Panc1 (cell line): ENCODE measurements at regions not wholly inside any gene's neighbourhood (a gene's known extent, or its start where the extent isn't known, plus 50 kb on each side); places are given as distances from the start of the nearest gene placed in this dataset.

ENCODE experiments used
- ATAC-seq: fragments of 200-7000 bp; cut with Tn5 transposase; 2 replicates; pipeline ENCODE4 v1.9.1; 2020; ENCODE audit warnings: mild to moderate bottlenecking, moderate library complexity
- BruUV-seq: library from RNA; stranded (reverse); fragments of 400-500 nt; replicated peaks from 2 replicates; lab custom pipeline; 2021; lab: Mats Ljungman, UMichigan
- CTCF ChIA-PET: fragments of 300-600 bp; sonication (Branson Sonifier 250); formaldehyde crosslinking; loops from one replicate; lab custom pipeline; 2022; ENCODE audit warnings: antibody characterized with exemption; lab: Charles Lee
- POLR2A ChIA-PET: fragments of 300-600 bp; sonication (Branson Sonifier 250); formaldehyde crosslinking; loops from one replicate; lab custom pipeline; 2022; ENCODE audit warnings: antibody characterized with exemption; lab: Charles Lee
- DNase-seq: peaks from one replicate; pipeline ENCODE4 v3.0.0-alpha.2; 2010; ENCODE audit warnings: low read depth, low spot score
- H3K27ac ChIP-seq: 2 replicates; pipeline ENCODE4 v1.5.1; 2011; ENCODE audit warnings: mild to moderate bottlenecking, low read length, inconsistent platforms
- H3K27me3 ChIP-seq: fragments of 200-500 bp; sonication (Bioruptor generic); 2 replicates; pipeline ENCODE4 v1.6.0; 2014; ENCODE audit warnings: low read length, inconsistent platforms; ENCODE audit not compliant: control insufficient read depth, insufficient read depth
- H3K36me3 ChIP-seq: fragments of 200-500 bp; sonication (Bioruptor generic); 2 replicates; pipeline ENCODE4 v1.5.1; 2014; ENCODE audit warnings: inconsistent platforms, mild to moderate bottlenecking, low read length, moderate library complexity; ENCODE audit not compliant: control insufficient read depth, insufficient read depth
- H3K4me1 ChIP-seq: 2 replicates; pipeline ENCODE4 v1.5.1; 2011; ENCODE audit warnings: inconsistent platforms, mild to moderate bottlenecking, low read length, moderate library complexity; ENCODE audit not compliant: control insufficient read depth, insufficient read depth
- H3K4me3 ChIP-seq, 2 experiments: 2 replicates each; pipeline ENCODE4 v1.5.1; 2011 to 2012; ENCODE audit warnings: low read depth in 2 of 2, low read length in 2 of 2, mild to moderate bottlenecking in 2 of 2, inconsistent platforms in 1 of 2, moderate library complexity in 1 of 2
- H3K9me3 ChIP-seq: fragments of 200-500 bp; sonication (Bioruptor generic); 2 replicates; pipeline ENCODE4 v1.5.1; 2014; ENCODE audit warnings: low read depth, mild to moderate bottlenecking, inconsistent platforms, low read length, moderate library complexity; ENCODE audit not compliant: control insufficient read depth, insufficient read depth
- CTCF ChIP-seq: fragments of 450-650 bp; IDR thresholded peaks from 2 replicates; pipeline ENCODE4 v1.5.1; 2017; ENCODE audit warnings: mild to moderate bottlenecking
- POLR2AphosphoS5 ChIP-seq: IDR thresholded peaks from 2 replicates; pipeline ENCODE4 v1.6.1; 2012; ENCODE audit warnings: mild to moderate bottlenecking, low read depth, low read length, moderate library complexity
- REST ChIP-seq, 2 experiments: IDR thresholded peaks; 2 replicates each; pipeline ENCODE4 v1.6.1; 2011 to 2012; ENCODE audit warnings: low read depth in 2 of 2, control low read depth in 1 of 2, low read length in 1 of 2, mild to moderate bottlenecking in 1 of 2, moderate library complexity in 1 of 2; ENCODE audit not compliant: insufficient read depth in 1 of 2
- SIN3A ChIP-seq: IDR thresholded peaks from 2 replicates; pipeline ENCODE4 v1.6.1; 2012; ENCODE audit warnings: low read depth, mild to moderate bottlenecking, low read length, moderate library complexity, borderline replicate concordance; ENCODE audit not compliant: insufficient read depth
- TCF7L2 ChIP-seq: IDR thresholded peaks from 2 replicates; pipeline ENCODE4 v1.6.1; 2011; ENCODE audit warnings: mild to moderate bottlenecking, low read depth, low read length, inconsistent platforms
- in situ Hi-C: cut with HindIII; loops from 2 replicates; pipeline ENCODE4 v1.10.0; 2016; ENCODE audit warnings: low sequenced_read_pairs, low pct_unique_long_range_greater_than_20kb
- intact Hi-C: fragments of 100-400 bp; cut with micrococcal nuclease; formaldehyde crosslinking; loops from one replicate; pipeline ENCODE4 v1.10.0; 2022; ENCODE audit not compliant: unreplicated experiment

GRCh38 chr3:78116874-78117273, 1077.0 kb downstream of the ROBO2 start:
- BruUV-seq: no TSS peak
- Histone ChIP-seq H3K27me3 (no peaks in the 10 kb centered on the region), H3K4me1 (no peaks in the 10 kb centered on the region), H3K4me3 (no peak overlapping the region), H3K9me3 (no peaks in the 10 kb centered on the region), H3K27ac (no peak overlapping the region), H3K36me3 (no peaks in the 10 kb centered on the region)
- no peak for DNase-seq
- TF ChIP-seq POLR2AphosphoS5 (no peak), REST (IDR thresholded peaks at IDR 0.05; ENCODE audit: insufficient read depth in 1 of 2, low read depth in 2 of 2, low read length in 1 of 2) (no peak), SIN3A (no peak), TCF7L2 (no peak), CTCF (no peak)
- ChIA-PET CTCF (no interaction called here), POLR2A (no interaction called here)
- intact Hi-C loops (no loop called here), in situ Hi-C loops (no loop called here)
- ATAC-seq: no peak

- intact Hi-C loops (no loop called here), in situ Hi-C loops (no loop called here)
- TF ChIP-seq CTCF (no peak), SIN3A (no peak), TCF7L2 (no peak), REST (IDR thresholded peaks at IDR 0.05; ENCODE audit: insufficient read depth in 1 of 2, low read depth in 2 of 2, low read length in 1 of 2) (no peak), POLR2AphosphoS5 (no peak)
- H3K9me3 ChIP-seq: no peaks in the 10 kb centered on the region
- BruUV-seq: no TSS peak
- CTCF ChIA-PET: no interaction called here
- ATAC-seq (no peak), DNase-seq (no peak)
- no peaks in the 10 kb centered on the region for H3K4me1 ChIP-seq
- H3K4me3 ChIP-seq: no peak overlapping the region
- POLR2A ChIA-PET: no interaction called here
- H3K27me3 ChIP-seq: no peaks in the 10 kb centered on the region
- H3K27ac ChIP-seq: no peak overlapping the region
- no peaks in the 10 kb centered on the region for H3K36me3 ChIP-seq
Measured at GRCh38 chr3:78123058-78123457, 1083.2 kb downstream of the ROBO2 start.
